GM23248 (cell line): ENCODE measurements at regions not wholly inside any gene's neighbourhood (a gene's known extent, or its start where the extent isn't known, plus 50 kb on each side); places are given as distances from the start of the nearest gene placed in this dataset.

Experiments used
- DNase-seq: peaks from one replicate; pipeline ENCODE4 v3.0.0-alpha.2; 2015
- H2AFZ ChIP-seq: fragments of 200-600 bp; sonication (generic); 2 replicates; pipeline ENCODE4 v1.6.1; 2016; ENCODE audit warnings: antibody characterized with exemption
- H3F3A ChIP-seq: fragments of 200-600 bp; sonication (generic); 2 replicates; pipeline ENCODE4 v1.6.1; 2016; ENCODE audit warnings: mild to moderate bottlenecking, antibody characterized with exemption, mixed run types; ENCODE audit not compliant: insufficient read depth
- H3K27ac ChIP-seq: fragments of 200-600 bp; sonication (generic); 2 replicates; pipeline ENCODE4 v1.5.1; 2016; ENCODE audit warnings: mild to moderate bottlenecking
- H3K27me3 ChIP-seq: fragments of 200-600 bp; sonication (generic); replicated peaks from 2 replicates; pipeline ENCODE4 v1.6.1; 2016; ENCODE audit warnings: mild to moderate bottlenecking; ENCODE audit not compliant: insufficient read depth
- H3K36me3 ChIP-seq: fragments of 200-600 bp; sonication (generic); 2 replicates; pipeline ENCODE4 v1.6.1; 2016; ENCODE audit warnings: low read depth, mild to moderate bottlenecking
- H3K4me1 ChIP-seq: fragments of 200-600 bp; sonication (generic); 2 replicates; pipeline ENCODE4 v1.6.1; 2016; ENCODE audit warnings: mild to moderate bottlenecking; ENCODE audit not compliant: insufficient read depth
- H3K4me2 ChIP-seq: fragments of 200-600 bp; sonication (generic); one replicate; pipeline ENCODE4 v1.6.1; 2016; ENCODE audit warnings: mild to moderate bottlenecking; ENCODE audit not compliant: unreplicated experiment
- H3K4me3 ChIP-seq: fragments of 200-600 bp; sonication (generic); 2 replicates; pipeline ENCODE4 v1.5.1; 2016; ENCODE audit warnings: mild to moderate bottlenecking
- H3K79me2 ChIP-seq: fragments of 200-600 bp; sonication (generic); 2 replicates; pipeline ENCODE4 v1.6.1; 2016; ENCODE audit warnings: mild to moderate bottlenecking; ENCODE audit not compliant: insufficient read depth
- H3K9ac ChIP-seq: fragments of 200-600 bp; sonication (generic); 2 replicates; pipeline ENCODE4 v1.6.1; 2016; ENCODE audit warnings: mild to moderate bottlenecking
- H3K9me2 ChIP-seq: fragments of 200-600 bp; sonication (generic); 2 replicates; pipeline ENCODE4 v1.6.1; 2016; ENCODE audit warnings: mixed run types, mild to moderate bottlenecking, moderate library complexity; ENCODE audit not compliant: insufficient read depth
- H3K9me3 ChIP-seq: fragments of 200-600 bp; sonication (generic); one replicate; pipeline ENCODE4 v1.6.1; 2017; ENCODE audit warnings: low read depth
- H4K20me1 ChIP-seq: fragments of 200-600 bp; sonication (generic); 2 replicates; pipeline ENCODE4 v1.6.0; 2016; ENCODE audit not compliant: insufficient read depth
- EZH2 ChIP-seq: fragments of 200-600 bp; sonication (generic); IDR thresholded peaks from 2 replicates; pipeline ENCODE4 v1.6.1; 2018; ENCODE audit warnings: antibody characterized with exemption, mild to moderate bottlenecking; ENCODE audit not compliant: insufficient read depth, poor library complexity, severe bottlenecking
- EZH2phosphoT487 ChIP-seq: fragments of 200-600 bp; sonication (generic); IDR thresholded peaks from 2 replicates; pipeline ENCODE4 v1.6.1; 2018; ENCODE audit warnings: antibody characterized with exemption, moderate library complexity, mild to moderate bottlenecking, low read depth; ENCODE audit not compliant: insufficient read depth
- WGBS, 2 experiments: methylation state at CpG; one replicate each; pipeline ENCODE4 v1.1.6; 2015 to 2017; ENCODE audit warnings: low lambda C conversion rate in 2 of 2, low coverage in 1 of 2; ENCODE audit errors: missing lambda C conversion rate in 2 of 2; 5-methylcytosine and 5-hydroxymethylcytosine counted together
- in situ Hi-C: fragments of 300-500 bp; cut with MboI; formaldehyde crosslinking; loops from 2 replicates; pipeline ENCODE4 v1.15.0; 2020

GRCh38 chr4:96366632-96367031, 526.7 kb downstream of the PDHA2 start:
- in situ Hi-C loops = no loop called here

GRCh38 chr4:96375367-96375766, 535.5 kb downstream of the PDHA2 start:
- in situ Hi-C loops = no loop called here
- H3K27ac ChIP-seq = no peak overlapping the region
- no peak overlapping the region for H2AFZ ChIP-seq
- no peak overlapping the region for H3K4me3 ChIP-seq
- no peaks in the 10 kb centered on the region for H3F3A ChIP-seq
- TF ChIP-seq EZH2 (no peak), EZH2phosphoT487 (no peak)
- no peak overlapping the region for H3K9ac ChIP-seq
- peaks cover 2% of the 10 kb centered on the region for H3K9me3 ChIP-seq
- DNase-seq = no peak
- WGBS, 2 experiments = 23 to 28% methylated on average over 3 of the region's 3 CpGs
- H4K20me1 ChIP-seq = no peaks in the 10 kb centered on the region
- no peaks in the 10 kb centered on the region for H3K36me3 ChIP-seq
- H3K79me2 ChIP-seq = no peaks in the 10 kb centered on the region
- no peak overlapping the region for H3K4me2 ChIP-seq
- no peaks in the 10 kb centered on the region for H3K4me1 ChIP-seq
- no peaks in the 10 kb centered on the region for H3K9me2 ChIP-seq
- no peaks in the 10 kb centered on the region for H3K27me3 ChIP-seq

More at GRCh38 chr4:96366632-96367031, 526.7 kb downstream of the PDHA2 start:
- Histone ChIP-seq H3K79me2 (no peaks in the 10 kb centered on the region), H3K4me1 (no peaks in the 10 kb centered on the region), H3K9ac (no peak overlapping the region), H3F3A (no peaks in the 10 kb centered on the region), H3K9me2 (no peaks in the 10 kb centered on the region), H3K27me3 (no peaks in the 10 kb centered on the region), H3K4me2 (no peak overlapping the region), H3K27ac (no peak overlapping the region), H3K9me3 (no peaks in the 10 kb centered on the region), H3K4me3 (no peak overlapping the region), H2AFZ (no peak overlapping the region), H3K36me3 (no peaks in the 10 kb centered on the region), H4K20me1 (no peaks in the 10 kb centered on the region)
- TF ChIP-seq EZH2 (no peak), EZH2phosphoT487 (no peak)
- WGBS, 2 experiments = 0 to 4% methylated on average over 1 of the region's 1 CpG
- no peak for DNase-seq

GRCh38 chr4:96379524-96379923, 539.6 kb downstream of the PDHA2 start:
- Histone ChIP-seq H2AFZ (no peak overlapping the region), H3K9me3 (peaks cover 6% of the 10 kb centered on the region), H3F3A (no peaks in the 10 kb centered on the region), H3K4me3 (no peak overlapping the region), H3K36me3 (no peaks in the 10 kb centered on the region), H3K4me1 (no peaks in the 10 kb centered on the region), H3K4me2 (no peak overlapping the region), H3K27ac (no peak overlapping the region), H3K79me2 (no peaks in the 10 kb centered on the region), H4K20me1 (no peaks in the 10 kb centered on the region), H3K9ac (no peak overlapping the region), H3K9me2 (no peaks in the 10 kb centered on the region), H3K27me3 (no peaks in the 10 kb centered on the region)
- in situ Hi-C loops = no loop called here
- 13 to 40% methylated on average over 2 of the region's 2 CpGs for WGBS, 2 experiments
- DNase-seq = no peak
- TF ChIP-seq EZH2 = no peak
- no peak for TF ChIP-seq EZH2phosphoT487

- no peaks in the 10 kb centered on the region for H3K36me3 ChIP-seq
- TF ChIP-seq EZH2 (no peak), EZH2phosphoT487 (no peak)
- H3K4me1 ChIP-seq = no peaks in the 10 kb centered on the region
- H3K79me2 ChIP-seq = no peaks in the 10 kb centered on the region
- DNase-seq = no peak
- H3K9me2 ChIP-seq = no peaks in the 10 kb centered on the region
- H3K4me3 ChIP-seq = no peak overlapping the region
- no peak overlapping the region for H3K9ac ChIP-seq
- no peaks in the 10 kb centered on the region for H4K20me1 ChIP-seq
- no peak overlapping the region for H3K27ac ChIP-seq
- H3K4me2 ChIP-seq = no peak overlapping the region
- peaks cover 6% of the 10 kb centered on the region for H3K9me3 ChIP-seq
- no peaks in the 10 kb centered on the region for H3K27me3 ChIP-seq
- H3F3A ChIP-seq = no peaks in the 10 kb centered on the region
- in situ Hi-C loops = no loop called here
- no peak overlapping the region for H2AFZ ChIP-seq
These were observed 540.2 kb downstream of the PDHA2 start for GRCh38 chr4:96380106-96380505.

DNA sequence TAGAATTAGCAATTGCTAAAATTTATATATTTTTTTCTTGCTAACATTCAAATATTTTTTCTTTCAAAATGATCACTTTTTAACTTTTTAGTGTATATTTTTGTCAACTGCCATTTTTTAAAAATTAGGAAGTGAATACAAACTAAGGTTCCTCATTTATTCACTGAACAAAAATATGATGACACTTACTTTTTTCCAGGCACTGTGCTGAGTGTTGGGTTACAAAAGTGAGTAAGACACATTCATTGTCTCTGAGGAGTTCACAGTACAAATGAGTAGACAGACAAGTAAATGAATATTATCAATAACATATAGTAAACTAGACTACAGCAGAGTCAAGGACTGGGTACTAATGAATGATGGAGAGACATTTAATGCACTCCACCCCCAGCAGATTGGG, 543.5 kb downstream of the PDHA2 start:
- Histone ChIP-seq H3K9me3 (peaks cover 6% of the 10 kb centered on the region), H3K9me2 (no peaks in the 10 kb centered on the region), H4K20me1 (no peaks in the 10 kb centered on the region), H3K9ac (no peak overlapping the region), H3K4me2 (no peak overlapping the region), H3K4me3 (no peak overlapping the region), H3K79me2 (no peaks in the 10 kb centered on the region), H2AFZ (no peak overlapping the region), H3K27ac (no peak overlapping the region), H3K27me3 (no peaks in the 10 kb centered on the region), H3K36me3 (no peaks in the 10 kb centered on the region), H3K4me1 (no peaks in the 10 kb centered on the region), H3F3A (no peaks in the 10 kb centered on the region)
- in situ Hi-C loops = no loop called here
- DNase-seq = no peak
- TF ChIP-seq EZH2 (no peak), EZH2phosphoT487 (no peak)
